GM18519 (cell line): ENCODE measurements at regions not wholly inside any gene's neighbourhood (a gene's known extent, or its start where the extent isn't known, plus 50 kb on each side); places are given as distances from the start of the nearest gene placed in this dataset.

Experiments
- ATAC-seq: cut with Tn5 transposase; IDR thresholded peaks from one replicate; pipeline ENCODE4 v1.9.1; 2021; ENCODE audit warnings: mild to moderate bottlenecking, moderate library complexity; ENCODE audit not compliant: unreplicated experiment, low FRiP score

- no peak for ATAC-seq
These were observed 176.9 kb downstream of the AASDH start for GRCh38 chr4:56210397-56210796.

GRCh38 chr4:56209767-56210166 is 177.5 kb downstream of the AASDH start:
- no peak for ATAC-seq

- ATAC-seq = no peak
These were observed 179.2 kb downstream of the AASDH start for GRCh38 chr4:56208103-56208502.

- no peak for ATAC-seq
These were observed 181.0 kb downstream of the AASDH start for GRCh38 chr4:56206258-56206657.

GRCh38 chr4:56200275-56200674 is 187.0 kb downstream of the AASDH start:
- no peak for ATAC-seq

- ATAC-seq = no peak
These were observed 189.0 kb downstream of the AASDH start for GRCh38 chr4:56198265-56198664.

- no peak for ATAC-seq
These were observed 189.9 kb downstream of the AASDH start for GRCh38 chr4:56197387-56197786.

GRCh38 chr4:56195025-56195424 is 192.3 kb downstream of the AASDH start:
- no peak for ATAC-seq

- no peak for ATAC-seq
These were observed 195.8 kb downstream of the AASDH start for GRCh38 chr4:56191534-56191933.

- ATAC-seq = no peak
These were observed 199.6 kb downstream of the AASDH start for GRCh38 chr4:56187688-56188087.

GRCh38 chr4:56186808-56187523 is 200.3 kb downstream of the AASDH start:
- no peak for ATAC-seq

GRCh38 chr4:56185901-56186300 is 201.4 kb downstream of the AASDH start:
- ATAC-seq = no peak

- ATAC-seq = no peak
These were observed 203.1 kb downstream of the AASDH start for GRCh38 chr4:56184214-56184613.

GRCh38 chr4:56183344-56183959 is 203.8 kb downstream of the AASDH start:
- peak; percentile 65 for ATAC-seq

GRCh38 chr4:56182356-56182755 is 204.9 kb downstream of the AASDH start:
- no peak for ATAC-seq

- ATAC-seq = no peak
These were observed 205.9 kb downstream of the AASDH start for GRCh38 chr4:56181140-56181953.

- no peak for ATAC-seq
These were observed 218.2 kb downstream of the AASDH start for GRCh38 chr4:56169061-56169460.

- ATAC-seq = no peak
These were observed 216.2 kb downstream of the CEP135 start for GRCh38 chr4:56164907-56165306.

- no peak for ATAC-seq
These were observed 211.9 kb downstream of the CEP135 start for GRCh38 chr4:56160636-56161035.

GRCh38 chr4:56158483-56158882 is 209.7 kb downstream of the CEP135 start:
- ATAC-seq = no peak

GRCh38 chr4:56156141-56156540 is 207.4 kb downstream of the CEP135 start:
- ATAC-seq = no peak
